ENCODE measurements at regions not wholly inside any gene's neighbourhood (a gene's known extent, or its start where the extent isn't known, plus 50 kb on each side); places are given as distances from the start of the nearest gene placed in this dataset.

DNA sequence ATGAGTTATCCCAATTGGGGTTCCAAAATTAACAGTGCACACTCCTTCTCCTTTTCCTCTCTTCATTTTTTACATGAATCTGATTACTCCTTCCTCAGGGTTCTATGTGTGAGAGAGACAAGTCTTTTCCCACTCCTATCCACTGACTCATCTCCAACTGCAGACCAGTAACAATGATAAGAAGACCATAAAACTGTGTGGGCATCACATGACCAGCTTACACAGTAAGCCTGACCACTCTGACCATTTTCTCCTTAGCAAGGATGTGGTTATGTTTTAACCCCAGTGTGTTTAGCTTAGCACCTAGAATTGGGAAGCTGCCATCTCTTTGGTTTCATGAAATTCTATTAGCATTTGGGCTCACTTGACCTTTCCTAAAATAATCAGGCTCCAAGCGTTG is 145.0 kb upstream of the CALCR start:
- TF ChIP-seq, protein P1, sequence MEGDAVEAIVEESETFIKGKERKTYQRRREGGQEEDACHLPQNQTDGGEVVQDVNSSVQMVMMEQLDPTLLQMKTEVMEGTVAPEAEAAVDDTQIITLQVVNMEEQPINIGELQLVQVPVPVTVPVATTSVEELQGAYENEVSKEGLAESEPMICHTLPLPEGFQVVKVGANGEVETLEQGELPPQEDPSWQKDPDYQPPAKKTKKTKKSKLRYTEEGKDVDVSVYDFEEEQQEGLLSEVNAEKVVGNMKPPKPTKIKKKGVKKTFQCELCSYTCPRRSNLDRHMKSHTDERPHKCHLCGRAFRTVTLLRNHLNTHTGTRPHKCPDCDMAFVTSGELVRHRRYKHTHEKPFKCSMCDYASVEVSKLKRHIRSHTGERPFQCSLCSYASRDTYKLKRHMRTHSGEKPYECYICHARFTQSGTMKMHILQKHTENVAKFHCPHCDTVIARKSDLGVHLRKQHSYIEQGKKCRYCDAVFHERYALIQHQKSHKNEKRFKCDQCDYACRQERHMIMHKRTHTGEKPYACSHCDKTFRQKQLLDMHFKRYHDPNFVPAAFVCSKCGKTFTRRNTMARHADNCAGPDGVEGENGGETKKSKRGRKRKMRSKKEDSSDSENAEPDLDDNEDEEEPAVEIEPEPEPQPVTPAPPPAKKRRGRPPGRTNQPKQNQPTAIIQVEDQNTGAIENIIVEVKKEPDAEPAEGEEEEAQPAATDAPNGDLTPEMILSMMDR (optimal IDR thresholded peaks at IDR 0.05 in 1 of 3, IDR thresholded peaks at IDR 0.05 in 1 of 3, conservative IDR thresholded peaks at IDR 0.05 in 1 of 3; ENCODE audit: extremely low read depth in 1 of 3, insufficient read depth in 2 of 3, low read length in 3 of 3) = no peak
- TF ChIP-seq EZH2 (IDR thresholded peaks at IDR 0.05; ENCODE audit: low read length) = no peak

All from keratinocyte (primary cell).